AG09319 (cell line): ENCODE measurements at regions not wholly inside any gene's neighbourhood (a gene's known extent, or its start where the extent isn't known, plus 50 kb on each side); places are given as distances from the start of the nearest gene placed in this dataset.

ENCODE experiments used
- DNase-seq: peaks from one replicate; pipeline ENCODE4 v3.0.0-alpha.2; 2010; ENCODE audit warnings: low read depth; ENCODE audit errors: extremely low read depth
- CTCF ChIP-seq: IDR thresholded peaks from 2 replicates; pipeline ENCODE4 v1.5.1; 2011; ENCODE audit warnings: low read depth, mild to moderate bottlenecking, inconsistent platforms, low read length, moderate library complexity

GRCh38 chr3:144295613-144296012 lies 324.0 kb downstream of the DIPK2A start:
- no peak for TF ChIP-seq CTCF
- DNase-seq: no peak

DNA sequence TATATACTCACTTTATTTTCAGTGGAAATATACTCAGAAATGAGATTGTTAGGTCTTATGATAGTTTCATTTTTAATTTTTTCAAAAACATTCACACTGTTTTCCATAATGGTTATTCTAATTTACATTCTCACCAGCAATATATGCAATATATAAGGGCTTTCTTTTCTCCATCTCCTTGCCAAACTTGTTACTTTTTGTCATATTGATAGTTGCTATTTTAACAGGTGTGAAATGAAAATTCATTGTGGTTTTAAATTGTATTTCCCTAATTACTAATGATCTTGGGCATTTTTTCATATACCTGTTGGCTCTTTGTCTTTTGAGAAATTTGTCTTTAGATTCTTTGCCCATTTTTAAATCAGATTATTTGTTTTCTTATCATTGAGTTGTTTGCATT lies 325.2 kb downstream of the DIPK2A start:
- no peak for TF ChIP-seq CTCF
- no peak for DNase-seq

GRCh38 chr3:144301863-144302262 lies 330.2 kb downstream of the DIPK2A start:
- no peak for TF ChIP-seq CTCF

GRCh38 chr3:144307951-144308350 lies 336.3 kb downstream of the DIPK2A start:
- no peak for DNase-seq
- TF ChIP-seq CTCF: no peak

More at GRCh38 chr3:144301863-144302262, 330.2 kb downstream of the DIPK2A start:
- no peak for DNase-seq

DNA sequence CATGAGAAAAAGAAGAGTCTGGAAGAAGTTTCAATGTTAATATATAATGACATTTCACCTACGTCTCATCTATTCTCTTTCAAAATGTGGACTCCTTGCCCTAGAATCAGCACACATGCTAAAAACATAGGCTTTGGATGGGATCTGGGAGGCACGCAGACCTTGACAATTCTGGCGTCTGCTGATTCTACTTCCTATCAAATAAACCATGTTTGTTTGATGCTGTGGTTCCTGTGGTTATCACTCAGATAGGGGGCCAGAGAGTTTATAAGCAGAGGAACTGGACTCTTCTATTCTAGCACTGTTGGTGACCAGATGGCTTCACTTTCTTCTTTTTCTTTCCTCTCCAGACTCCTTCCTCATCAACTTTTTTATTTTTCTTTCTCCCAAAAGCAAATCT lies 336.8 kb downstream of the DIPK2A start:
- DNase-seq: no peak
- no peak for TF ChIP-seq CTCF

DNA sequence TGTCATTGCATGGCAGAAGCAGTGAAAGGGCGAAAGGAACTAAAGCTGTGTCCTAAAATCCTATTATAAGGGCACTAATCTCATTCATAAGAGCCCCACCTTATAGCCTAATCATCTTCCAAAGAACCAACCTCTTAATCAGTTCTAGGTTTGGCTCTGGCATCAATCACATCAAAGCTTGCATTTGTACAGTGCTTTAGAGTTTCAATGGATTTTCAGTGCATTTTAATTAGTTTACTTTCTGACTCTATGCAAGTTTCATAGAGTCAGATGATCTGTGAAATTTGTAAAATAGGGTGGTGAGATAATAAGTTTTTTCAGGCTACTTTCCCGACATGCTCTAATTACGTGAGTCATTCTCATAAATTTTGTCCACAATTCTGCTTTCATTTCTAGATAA lies 341.1 kb downstream of the DIPK2A start:
- no peak for TF ChIP-seq CTCF
- DNase-seq: no peak

DNA sequence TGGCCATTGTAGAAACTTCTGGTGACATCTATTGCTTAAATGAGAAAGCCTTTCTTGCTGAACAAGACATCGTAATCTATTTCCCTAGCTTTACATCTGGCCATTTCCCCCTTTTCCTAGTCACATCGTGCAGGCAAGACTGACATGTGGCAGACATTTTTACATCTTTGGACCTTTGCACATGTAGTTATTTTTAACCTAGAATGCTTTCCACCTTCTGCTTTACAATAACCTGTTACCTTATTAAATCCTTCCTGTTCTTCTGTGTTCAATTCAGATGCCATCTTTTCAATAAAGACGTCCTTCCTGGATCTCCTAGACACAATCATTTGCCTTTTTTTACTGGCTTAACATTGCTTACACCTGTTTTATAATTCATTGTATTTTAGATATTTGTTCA lies 343.3 kb downstream of the DIPK2A start:
- DNase-seq: no peak
- TF ChIP-seq CTCF: no peak
